ENCODE measurements at regions not wholly inside any gene's neighbourhood (a gene's known extent, or its start where the extent isn't known, plus 50 kb on each side); places are given as distances from the start of the nearest gene placed in this dataset.
"Not testable (repeated sequence)": the region's sequence is repeated elsewhere in the genome, so short reads cannot be mapped to it uniquely, and the experiment has no call there.

- DNase-seq (ENCODE audit: low read depth in 2 of 2): not testable (repeated sequence)
Observed at GRCh38 chr3:192968901-192969300, 51.2 kb upstream of the MB21D2 start.

- no peak for DNase-seq (ENCODE audit: low read depth in 2 of 2)
Observed at GRCh38 chr3:192980632-192981031, 63.0 kb upstream of the MB21D2 start.

GRCh38 chr3:192986379-192986778 is 68.7 kb upstream of the MB21D2 start:
- DNase-seq (ENCODE audit: low read depth in 2 of 2): no peak

GRCh38 chr3:192991356-192991755 is 73.7 kb upstream of the MB21D2 start:
- no peak for DNase-seq (ENCODE audit: low read depth in 2 of 2)

GRCh38 chr3:192992361-192992760 is 74.7 kb upstream of the MB21D2 start:
- no peak for DNase-seq (ENCODE audit: low read depth in 2 of 2)

- no peak for DNase-seq (ENCODE audit: low read depth in 2 of 2)
Observed at GRCh38 chr3:192993411-192993810, 75.8 kb upstream of the MB21D2 start.

GRCh38 chr3:193001113-193001512 is 83.5 kb upstream of the MB21D2 start:
- DNase-seq (ENCODE audit: low read depth in 2 of 2): not testable (repeated sequence)

- DNase-seq (ENCODE audit: low read depth in 2 of 2): not testable (repeated sequence)
Observed at GRCh38 chr3:193003624-193004023, 86.0 kb upstream of the MB21D2 start.

GRCh38 chr3:193008654-193009053 is 91.0 kb upstream of the MB21D2 start:
- DNase-seq (ENCODE audit: low read depth in 2 of 2): no peak

GRCh38 chr3:193010191-193010590 is 92.5 kb upstream of the MB21D2 start:
- DNase-seq (ENCODE audit: low read depth in 2 of 2): no peak

GRCh38 chr3:193011958-193012357 is 94.3 kb upstream of the MB21D2 start:
- no peak for DNase-seq (ENCODE audit: low read depth in 2 of 2)

- no peak for DNase-seq (ENCODE audit: low read depth in 2 of 2)
Observed at GRCh38 chr3:193014902-193015301, 97.2 kb upstream of the MB21D2 start.

- no peak for DNase-seq (ENCODE audit: low read depth in 2 of 2)
Observed at GRCh38 chr3:193016437-193016901, 98.8 kb upstream of the MB21D2 start.

GRCh38 chr3:193021506-193022010 is 103.9 kb upstream of the MB21D2 start:
- no peak for DNase-seq (ENCODE audit: low read depth in 2 of 2)

- DNase-seq (ENCODE audit: low read depth in 2 of 2): no peak
Observed at GRCh38 chr3:193023218-193023617, 105.6 kb upstream of the MB21D2 start.

GRCh38 chr3:193028258-193028657 is 110.6 kb upstream of the MB21D2 start:
- no peak for DNase-seq (ENCODE audit: low read depth in 2 of 2)

- no peak for DNase-seq (ENCODE audit: low read depth in 2 of 2)
Observed at GRCh38 chr3:193029800-193030199, 112.1 kb upstream of the MB21D2 start.

GRCh38 chr3:193030276-193030675 is 112.6 kb upstream of the MB21D2 start:
- no peak for DNase-seq (ENCODE audit: low read depth in 2 of 2)

- no peak for DNase-seq (ENCODE audit: low read depth in 2 of 2)
Observed at GRCh38 chr3:193031911-193032310, 114.3 kb upstream of the MB21D2 start.

- DNase-seq (ENCODE audit: low read depth in 2 of 2): no peak
Observed at GRCh38 chr3:193033226-193033780, 115.6 kb upstream of the MB21D2 start.

- DNase-seq (ENCODE audit: low read depth in 2 of 2): not testable (repeated sequence)
Observed at GRCh38 chr3:193037828-193038227, 120.2 kb upstream of the MB21D2 start.

GRCh38 chr3:193039058-193039457 is 121.4 kb upstream of the MB21D2 start:
- DNase-seq (ENCODE audit: low read depth in 2 of 2): no peak

GRCh38 chr3:193040836-193041672 is 123.4 kb upstream of the MB21D2 start:
- DNase-seq (ENCODE audit: low read depth in 2 of 2): no peak
